ENCODE measurements at regions not wholly inside any gene's neighbourhood (a gene's known extent, or its start where the extent isn't known, plus 50 kb on each side); places are given as distances from the start of the nearest gene placed in this dataset.
"Not testable (repeated sequence)": the region's sequence is repeated elsewhere in the genome, so short reads cannot be mapped to it uniquely, and the experiment has no call there.

DNA sequence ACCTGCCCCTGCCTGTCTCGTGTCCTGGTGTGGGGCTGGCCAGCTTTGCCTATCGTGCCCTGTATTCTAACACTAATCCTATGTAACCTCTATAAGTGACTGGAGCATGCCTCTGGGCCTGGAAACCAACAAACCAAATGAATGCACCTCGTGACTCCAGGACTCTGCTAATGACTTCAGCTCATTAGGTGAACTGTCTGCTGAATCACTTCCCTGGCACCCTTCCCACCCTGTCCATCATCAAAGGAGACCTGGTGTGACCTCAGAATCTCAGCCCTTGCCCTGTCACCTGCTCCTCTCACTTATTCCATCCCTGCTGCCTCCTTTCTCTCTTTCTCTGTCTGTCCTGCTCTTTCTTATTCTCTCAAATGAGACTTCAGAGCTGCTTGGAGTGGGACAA lies 322.4 kb downstream of the CBLN1 start:
- H3K9me3 ChIP-seq, result no peaks in the 10 kb centered on the region
- 53% methylated on average over 3 of the region's 3 CpGs for WGBS
- TF ChIP-seq, protein P1, sequence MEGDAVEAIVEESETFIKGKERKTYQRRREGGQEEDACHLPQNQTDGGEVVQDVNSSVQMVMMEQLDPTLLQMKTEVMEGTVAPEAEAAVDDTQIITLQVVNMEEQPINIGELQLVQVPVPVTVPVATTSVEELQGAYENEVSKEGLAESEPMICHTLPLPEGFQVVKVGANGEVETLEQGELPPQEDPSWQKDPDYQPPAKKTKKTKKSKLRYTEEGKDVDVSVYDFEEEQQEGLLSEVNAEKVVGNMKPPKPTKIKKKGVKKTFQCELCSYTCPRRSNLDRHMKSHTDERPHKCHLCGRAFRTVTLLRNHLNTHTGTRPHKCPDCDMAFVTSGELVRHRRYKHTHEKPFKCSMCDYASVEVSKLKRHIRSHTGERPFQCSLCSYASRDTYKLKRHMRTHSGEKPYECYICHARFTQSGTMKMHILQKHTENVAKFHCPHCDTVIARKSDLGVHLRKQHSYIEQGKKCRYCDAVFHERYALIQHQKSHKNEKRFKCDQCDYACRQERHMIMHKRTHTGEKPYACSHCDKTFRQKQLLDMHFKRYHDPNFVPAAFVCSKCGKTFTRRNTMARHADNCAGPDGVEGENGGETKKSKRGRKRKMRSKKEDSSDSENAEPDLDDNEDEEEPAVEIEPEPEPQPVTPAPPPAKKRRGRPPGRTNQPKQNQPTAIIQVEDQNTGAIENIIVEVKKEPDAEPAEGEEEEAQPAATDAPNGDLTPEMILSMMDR (IDR thresholded peaks at IDR 0.05), result no peak
- TF ChIP-seq POLR2AphosphoS5 (IDR thresholded peaks at IDR 0.05), result no peak
- no peak for TF ChIP-seq EP300 (IDR thresholded peaks at IDR 0.05)
- TF ChIP-seq POLR2A (IDR thresholded peaks at IDR 0.05), result no peak
- H3K36me3 ChIP-seq, result no peaks in the 10 kb centered on the region
- DNase-seq (ENCODE audit: low spot score in 2 of 2), result no peak
- no peaks in the 10 kb centered on the region for H3K4me1 ChIP-seq
- H3K4me3 ChIP-seq, result no peak overlapping the region
- H3K27me3 ChIP-seq, result no peaks in the 10 kb centered on the region
- no peak overlapping the region for H3K27ac ChIP-seq

DNA sequence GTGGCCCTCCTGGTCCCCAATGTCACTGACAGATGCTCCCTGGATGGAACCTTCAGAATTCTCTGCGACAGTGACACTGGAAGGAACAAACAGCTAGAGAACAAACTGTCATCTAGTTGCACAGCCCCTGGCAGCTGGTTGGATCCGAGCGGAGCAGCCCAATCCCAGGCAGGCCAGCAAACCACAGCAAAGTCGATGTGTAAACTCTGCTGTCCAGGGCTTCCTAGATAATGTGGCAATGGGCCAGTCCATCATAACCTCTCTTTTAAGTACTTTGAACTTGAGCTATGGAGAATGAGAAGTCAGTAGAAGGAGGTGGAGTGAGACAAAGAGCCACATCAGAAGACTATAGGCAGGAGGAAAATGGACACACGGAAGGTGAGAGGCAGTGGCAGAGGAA lies 323.0 kb downstream of the CBLN1 start:
- Histone ChIP-seq H3K9me3 (no peaks in the 10 kb centered on the region), H3K4me1 (no peaks in the 10 kb centered on the region), H3K36me3 (no peaks in the 10 kb centered on the region), H3K4me3 (no peak overlapping the region), H3K27me3 (no peaks in the 10 kb centered on the region), H3K27ac (no peak overlapping the region)
- no peak for DNase-seq (ENCODE audit: low spot score in 2 of 2)
- no peak for TF ChIP-seq EP300 (IDR thresholded peaks at IDR 0.05)
- no peak for TF ChIP-seq POLR2A (IDR thresholded peaks at IDR 0.05)
- TF ChIP-seq, protein P1 (IDR thresholded peaks at IDR 0.05), result no peak
- no peak for TF ChIP-seq POLR2AphosphoS5 (IDR thresholded peaks at IDR 0.05)
- WGBS, result 84% methylated on average over 5 of the region's 5 CpGs

DNA sequence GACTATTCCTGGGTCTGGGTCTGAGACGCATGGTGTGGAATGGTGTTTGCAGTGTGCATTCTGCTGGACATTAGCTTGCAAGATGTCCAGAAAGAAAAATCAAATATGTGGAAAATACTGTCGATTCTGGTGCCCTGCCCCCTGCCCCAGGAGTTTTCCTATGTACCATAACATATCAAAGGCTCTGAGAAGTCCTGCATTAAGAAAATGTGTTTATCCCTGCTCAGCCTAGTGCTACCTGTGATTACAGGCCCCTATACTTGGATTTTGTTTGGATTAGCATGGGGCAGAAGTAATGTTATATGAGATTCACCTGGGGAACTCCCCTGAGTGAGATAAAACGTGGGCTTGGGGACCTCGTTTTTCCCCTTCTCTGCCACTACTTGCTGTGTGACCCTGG lies 325.0 kb downstream of the CBLN1 start:
- DNase-seq (ENCODE audit: low spot score in 2 of 2), result no peak
- no peak overlapping the region for H3K4me3 ChIP-seq
- H3K27me3 ChIP-seq, result no peaks in the 10 kb centered on the region
- TF ChIP-seq EP300 (IDR thresholded peaks at IDR 0.05), result no peak
- TF ChIP-seq POLR2AphosphoS5 (IDR thresholded peaks at IDR 0.05), result no peak
- TF ChIP-seq, protein P1 (IDR thresholded peaks at IDR 0.05), result no peak
- no peaks in the 10 kb centered on the region for H3K4me1 ChIP-seq
- H3K9me3 ChIP-seq, result no peaks in the 10 kb centered on the region
- H3K36me3 ChIP-seq, result no peaks in the 10 kb centered on the region
- WGBS, result 68% methylated on average over 4 of the region's 4 CpGs
- H3K27ac ChIP-seq, result no peak overlapping the region

DNA sequence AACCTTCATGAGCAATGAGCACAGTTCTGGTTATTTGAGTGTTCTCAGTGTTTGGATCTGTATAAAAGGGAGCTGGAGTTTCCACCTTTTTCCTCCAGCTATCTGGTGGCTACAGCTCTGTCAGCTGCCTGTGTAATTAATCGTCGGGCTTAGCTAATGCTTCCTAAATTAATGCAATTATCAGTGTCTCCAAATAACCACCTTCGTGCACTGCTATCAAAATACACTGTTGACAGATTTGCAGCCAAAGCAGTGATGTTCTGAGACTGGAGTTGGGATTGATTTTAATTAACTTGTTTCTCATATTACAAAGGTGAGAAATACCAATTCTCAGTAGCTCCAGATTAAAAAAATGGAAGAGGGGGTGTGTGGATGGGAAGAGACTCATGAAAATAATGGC lies 325.8 kb downstream of the CBLN1 start:
- H3K9me3 ChIP-seq, result no peaks in the 10 kb centered on the region
- H3K36me3 ChIP-seq, result no peaks in the 10 kb centered on the region
- TF ChIP-seq, protein P1 (IDR thresholded peaks at IDR 0.05), result no peak
- TF ChIP-seq POLR2AphosphoS5 (IDR thresholded peaks at IDR 0.05) (no peak), EP300 (IDR thresholded peaks at IDR 0.05) (no peak), POLR2A (IDR thresholded peaks at IDR 0.05) (no peak)
- DNase-seq (ENCODE audit: low spot score in 2 of 2), result no peak
- no peaks in the 10 kb centered on the region for H3K4me1 ChIP-seq
- 42% methylated on average over 3 of the region's 3 CpGs for WGBS
- H3K27me3 ChIP-seq, result no peaks in the 10 kb centered on the region
- H3K4me3 ChIP-seq, result no peak overlapping the region
- no peak overlapping the region for H3K27ac ChIP-seq

DNA sequence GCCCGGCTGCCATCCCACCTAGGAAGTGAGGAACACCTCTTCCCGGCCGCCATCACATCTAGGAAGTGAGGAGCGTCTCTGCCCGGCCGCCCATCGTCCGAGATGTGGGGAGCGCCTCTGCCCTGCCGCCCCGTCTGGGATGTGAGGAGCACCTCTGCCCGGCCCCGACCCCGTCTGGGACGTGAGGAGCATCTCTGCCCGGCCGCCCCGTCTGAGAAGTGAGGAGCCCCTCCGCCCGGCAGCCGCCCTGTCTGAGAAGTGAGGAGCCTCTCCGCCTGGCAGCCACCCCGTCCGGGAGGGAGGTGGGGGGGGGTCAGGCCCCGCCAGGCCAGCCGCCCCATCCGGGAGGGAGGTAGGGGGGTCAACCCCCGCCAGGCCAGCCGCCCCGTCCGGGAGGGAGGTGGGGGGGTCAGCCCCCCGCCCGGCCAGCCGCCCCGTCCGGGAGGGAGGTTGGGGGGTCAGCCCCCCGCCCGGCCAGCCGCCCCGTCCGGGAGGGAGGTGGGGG lies 330.0 kb downstream of the CBLN1 start:
- not testable (repeated sequence) for H3K4me3 ChIP-seq; H3K27me3 ChIP-seq; H3K4me1 ChIP-seq; DNase-seq (ENCODE audit: low spot score in 2 of 2); H3K36me3 ChIP-seq; H3K27ac ChIP-seq; H3K9me3 ChIP-seq
- WGBS, result 93% methylated on average over 6 of the region's 41 CpGs

DNA sequence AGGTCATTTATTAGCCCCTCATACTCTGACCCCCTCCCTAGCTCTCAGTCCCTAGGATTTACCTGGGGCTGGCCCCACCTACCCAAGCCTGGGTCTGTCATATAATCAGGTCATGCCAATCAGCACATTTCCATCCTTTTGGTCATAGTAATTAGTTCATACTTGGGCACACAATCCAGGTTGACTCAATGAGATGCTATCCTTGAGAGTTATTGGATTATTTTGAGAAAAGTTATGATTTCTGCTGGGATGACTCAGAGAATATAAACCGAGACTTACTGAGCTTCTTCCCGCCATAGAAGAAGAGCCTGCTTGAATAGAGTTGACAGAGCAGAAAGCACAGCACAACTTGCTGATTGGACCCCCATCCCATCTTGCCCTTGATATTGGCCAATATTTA lies 331.5 kb downstream of the CBLN1 start:
- Histone ChIP-seq H3K27me3 (no peaks in the 10 kb centered on the region), H3K36me3 (no peaks in the 10 kb centered on the region), H3K9me3 (no peaks in the 10 kb centered on the region), H3K27ac (no peak overlapping the region), H3K4me3 (no peak overlapping the region), H3K4me1 (no peaks in the 10 kb centered on the region)
- TF ChIP-seq EP300 (IDR thresholded peaks at IDR 0.05), result no peak
- TF ChIP-seq POLR2A (IDR thresholded peaks at IDR 0.05), result no peak
- TF ChIP-seq POLR2AphosphoS5 (IDR thresholded peaks at IDR 0.05), result no peak
- TF ChIP-seq, protein P1 (IDR thresholded peaks at IDR 0.05), result no peak
- no peak for DNase-seq (ENCODE audit: low spot score in 2 of 2)
- 94% methylated on average over 2 of the region's 2 CpGs for WGBS

Measured in suprapubic skin (tissue), 4 donors.